GM12891 (cell line): ENCODE measurements at regions not wholly inside any gene's neighbourhood (a gene's known extent, or its start where the extent isn't known, plus 50 kb on each side); places are given as distances from the start of the nearest gene placed in this dataset.

Experiments
- POLR2A ChIP-seq: IDR thresholded peaks from 2 replicates; pipeline ENCODE4 v1.6.1; 2011; ENCODE audit warnings: low read depth, low read length, control low read depth
- POLR2AphosphoS5 ChIP-seq: IDR thresholded peaks from 2 replicates; pipeline ENCODE4 v1.6.1; 2011; ENCODE audit warnings: low read depth, low read length, control low read depth

DNA sequence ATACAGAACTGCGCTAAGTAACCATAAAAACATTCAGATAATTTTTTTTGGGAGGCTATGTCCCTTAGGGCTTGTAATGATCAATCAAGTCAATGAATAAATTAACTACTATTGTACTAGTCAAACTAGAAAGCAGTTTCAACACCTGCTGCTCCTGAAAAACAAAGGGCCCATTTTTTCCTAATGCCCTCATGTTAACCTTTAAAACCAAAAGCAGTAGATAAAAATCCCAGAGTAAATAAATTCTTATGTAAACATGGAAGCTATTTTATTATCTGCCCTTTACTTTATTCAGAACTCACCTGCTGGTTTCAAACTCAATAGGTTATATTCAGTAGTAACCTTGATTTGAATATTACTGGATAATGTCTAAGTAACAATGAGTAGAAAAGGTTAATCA lies 159.5 kb upstream of the STARD13 start:
- TF ChIP-seq POLR2AphosphoS5, result no peak
- TF ChIP-seq POLR2A, result no peak
